ENCODE measurements at regions not wholly inside any gene's neighbourhood (a gene's known extent, or its start where the extent isn't known, plus 50 kb on each side); places are given as distances from the start of the nearest gene placed in this dataset.

- H3K27me3 Mint-ChIP-seq = no peaks in the 10 kb centered on the region
- no peaks in the 10 kb centered on the region for H3K36me3 Mint-ChIP-seq (ENCODE audit: low read depth)
- H3K9me3 Mint-ChIP-seq = no peaks in the 10 kb centered on the region
Observed at GRCh38 chr2:4882941-4883340, 809.2 kb upstream of the SOX11 start.

DNA sequence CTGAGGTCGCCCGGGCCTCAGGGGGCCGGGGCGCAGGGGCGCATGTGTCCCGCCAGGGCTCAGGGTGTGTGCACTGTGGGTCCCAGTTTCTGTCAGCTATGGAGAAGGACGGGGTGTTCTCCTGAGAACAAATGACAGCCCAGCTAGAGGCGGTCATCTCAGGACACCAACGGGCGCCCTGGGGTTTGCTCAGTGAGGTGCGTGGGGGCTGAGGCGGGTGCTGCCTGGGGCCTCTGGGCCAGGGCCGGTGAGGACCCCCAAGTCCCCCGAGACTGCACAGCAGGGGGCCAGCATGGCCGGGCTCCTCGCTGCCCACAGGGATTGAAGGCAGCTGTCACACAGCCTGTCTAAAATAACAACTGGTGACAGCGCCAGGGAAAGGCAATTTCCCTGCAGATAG, 808.8 kb upstream of the SOX11 start:
- Mint-ChIP-seq H3K4me3 (no peak overlapping the region), H3K36me3 (ENCODE audit: low read depth) (no peaks in the 10 kb centered on the region), H3K27me3 (no peaks in the 10 kb centered on the region), H3K4me1 (no peaks in the 10 kb centered on the region), H3K27ac (no peak overlapping the region), H3K9me3 (no peaks in the 10 kb centered on the region)
- no peak for DNase-seq
- no peak for TF ChIP-seq CTCF (IDR thresholded peaks at IDR 0.05)
- ChIA-PET POLR2A (no interaction called here), CTCF (no interaction called here)
- no peak for ATAC-seq (ENCODE audit: low read depth)
- intact Hi-C loops (cut with micrococcal nuclease) = no loop called here

More at GRCh38 chr2:4882941-4883340, 809.2 kb upstream of the SOX11 start:
- CTCF ChIA-PET = no interaction called here
- ATAC-seq (ENCODE audit: low read depth) = no peak
- Mint-ChIP-seq H3K4me3 (no peak overlapping the region), H3K27ac (no peak overlapping the region), H3K4me1 (no peaks in the 10 kb centered on the region)
- intact Hi-C loops (cut with micrococcal nuclease) = no loop called here
- no peak for TF ChIP-seq CTCF (IDR thresholded peaks at IDR 0.05)
- POLR2A ChIA-PET = no interaction called here
- DNase-seq = no peak

GRCh38 chr2:4884117-4884571, 808.0 kb upstream of the SOX11 start:
- intact Hi-C loops (cut with micrococcal nuclease) = no loop called here
- ATAC-seq (ENCODE audit: low read depth) (no peak), DNase-seq (no peak)
- Mint-ChIP-seq H3K4me3 (no peak overlapping the region), H3K9me3 (no peaks in the 10 kb centered on the region), H3K27ac (no peak overlapping the region), H3K4me1 (no peaks in the 10 kb centered on the region), H3K36me3 (ENCODE audit: low read depth) (no peaks in the 10 kb centered on the region), H3K27me3 (no peaks in the 10 kb centered on the region)
- POLR2A ChIA-PET = no interaction called here
- no peak for TF ChIP-seq CTCF (IDR thresholded peaks at IDR 0.05)
- CTCF ChIA-PET = no interaction called here

- DNase-seq (no peak), ATAC-seq (ENCODE audit: low read depth) (no peak)
- no peaks in the 10 kb centered on the region for H3K4me1 Mint-ChIP-seq
- H3K27me3 Mint-ChIP-seq = no peaks in the 10 kb centered on the region
- H3K9me3 Mint-ChIP-seq = peaks cover 3% of the 10 kb centered on the region
- no peak for TF ChIP-seq CTCF (IDR thresholded peaks at IDR 0.05)
- no peaks in the 10 kb centered on the region for H3K36me3 Mint-ChIP-seq (ENCODE audit: low read depth)
- ChIA-PET CTCF (no interaction called here), POLR2A (no interaction called here)
- intact Hi-C loops (cut with micrococcal nuclease) = no loop called here
- H3K4me3 Mint-ChIP-seq = no peak overlapping the region
- no peak overlapping the region for H3K27ac Mint-ChIP-seq
Observed at GRCh38 chr2:4891394-4891793, 800.8 kb upstream of the SOX11 start.

GRCh38 chr2:4895371-4895770, 796.8 kb upstream of the SOX11 start:
- Mint-ChIP-seq H3K4me3 (no peak overlapping the region), H3K9me3 (peaks cover 3% of the 10 kb centered on the region), H3K27ac (no peak overlapping the region), H3K36me3 (ENCODE audit: low read depth) (no peaks in the 10 kb centered on the region), H3K4me1 (no peaks in the 10 kb centered on the region), H3K27me3 (no peaks in the 10 kb centered on the region)
- intact Hi-C loops (cut with micrococcal nuclease) = no loop called here
- CTCF ChIA-PET = no interaction called here
- POLR2A ChIA-PET = no interaction called here
- ATAC-seq (ENCODE audit: low read depth) = no peak
- no peak for DNase-seq
- no peak for TF ChIP-seq CTCF (IDR thresholded peaks at IDR 0.05)

Data from activated B cell treated with CpG ODN at 0.5 μM for 24 hours (primary cell).